Stimulated activated naive CD4-positive, alpha-beta T cell (primary cell): ENCODE measurements at regions not wholly inside any gene's neighbourhood (a gene's known extent, or its start where the extent isn't known, plus 50 kb on each side); places are given as distances from the start of the nearest gene placed in this dataset.
"Not testable (repeated sequence)": the region's sequence is repeated elsewhere in the genome, so short reads cannot be mapped to it uniquely, and the experiment has no call there.

Experiments used
- DNase-seq, 6 experiments: peaks; one replicate each; lab custom pipeline; 2025; lab: John Stamatoyannopoulos, UW

- DNase-seq = no peak
Observed at GRCh38 chr10:90193240-90193985, 492.0 kb downstream of the KIF20B start.

- DNase-seq = no peak
Observed at GRCh38 chr10:90195288-90195840, 494.0 kb downstream of the KIF20B start.

GRCh38 chr10:90197766-90198165 is 496.4 kb downstream of the KIF20B start:
- DNase-seq = no peak

- no peak for DNase-seq
Observed at GRCh38 chr10:90199093-90199492, 497.7 kb downstream of the KIF20B start.

- DNase-seq = no peak
Observed at GRCh38 chr10:90199513-90199912, 498.1 kb downstream of the KIF20B start.

- DNase-seq = no peak
Observed at GRCh38 chr10:90204131-90204955, 503.0 kb downstream of the KIF20B start.

- DNase-seq = no peak
Observed at GRCh38 chr10:90204956-90205314, 503.5 kb downstream of the KIF20B start.

GRCh38 chr10:90205340-90205739 is 503.9 kb downstream of the KIF20B start:
- no peak for DNase-seq

GRCh38 chr10:90213346-90213745 is 512.0 kb downstream of the KIF20B start:
- DNase-seq = no peak

- DNase-seq = no peak
Observed at GRCh38 chr10:90218846-90219245, 517.5 kb downstream of the KIF20B start.

- no peak for DNase-seq
Observed at GRCh38 chr10:90222372-90222771, 521.0 kb downstream of the KIF20B start.

- no peak for DNase-seq
Observed at GRCh38 chr10:90222939-90223338, 521.5 kb downstream of the KIF20B start.

GRCh38 chr10:90224791-90225566 is 523.6 kb downstream of the KIF20B start:
- no peak for DNase-seq

GRCh38 chr10:90226517-90226916 is 525.1 kb downstream of the KIF20B start:
- no peak for DNase-seq

- no peak for DNase-seq
Observed at GRCh38 chr10:90227217-90227656, 525.8 kb downstream of the KIF20B start.

- DNase-seq = no peak
Observed at GRCh38 chr10:90227786-90228185, 526.4 kb downstream of the KIF20B start.

- DNase-seq = no peak
Observed at GRCh38 chr10:90229486-90229885, 528.1 kb downstream of the KIF20B start.

- DNase-seq = not testable (repeated sequence)
Observed at GRCh38 chr10:90233805-90234204, 532.4 kb downstream of the KIF20B start.

GRCh38 chr10:90245623-90246022 is 544.2 kb downstream of the KIF20B start:
- no peak for DNase-seq

- DNase-seq = not testable (repeated sequence)
Observed at GRCh38 chr10:90250784-90251183, 549.4 kb downstream of the KIF20B start.

GRCh38 chr10:90269699-90270098 is 568.3 kb downstream of the KIF20B start:
- no peak for DNase-seq
